D721Med (cell line): ENCODE measurements at regions not wholly inside any gene's neighbourhood (a gene's known extent, or its start where the extent isn't known, plus 50 kb on each side); places are given as distances from the start of the nearest gene placed in this dataset.

Source experiments
- DNase-seq: peaks from one replicate; pipeline ENCODE4 v3.0.0; 2011; ENCODE audit warnings: low spot score; ENCODE audit not compliant: insufficient read length
- FAIRE-seq: peaks from 2 replicates; lab custom pipeline; 2011; peaks lifted over from hg19 to GRCh38; lab: Jason Lieb, UNC
- TF ChIP-seq, protein P1 (sequence below): IDR thresholded peaks from 2 replicates; pipeline ENCODE4 v1.5.1; 2012; ENCODE audit warnings: mild to moderate bottlenecking, control low read depth; ENCODE audit not compliant: insufficient read depth; ENCODE audit errors: missing control alignments

DNA sequence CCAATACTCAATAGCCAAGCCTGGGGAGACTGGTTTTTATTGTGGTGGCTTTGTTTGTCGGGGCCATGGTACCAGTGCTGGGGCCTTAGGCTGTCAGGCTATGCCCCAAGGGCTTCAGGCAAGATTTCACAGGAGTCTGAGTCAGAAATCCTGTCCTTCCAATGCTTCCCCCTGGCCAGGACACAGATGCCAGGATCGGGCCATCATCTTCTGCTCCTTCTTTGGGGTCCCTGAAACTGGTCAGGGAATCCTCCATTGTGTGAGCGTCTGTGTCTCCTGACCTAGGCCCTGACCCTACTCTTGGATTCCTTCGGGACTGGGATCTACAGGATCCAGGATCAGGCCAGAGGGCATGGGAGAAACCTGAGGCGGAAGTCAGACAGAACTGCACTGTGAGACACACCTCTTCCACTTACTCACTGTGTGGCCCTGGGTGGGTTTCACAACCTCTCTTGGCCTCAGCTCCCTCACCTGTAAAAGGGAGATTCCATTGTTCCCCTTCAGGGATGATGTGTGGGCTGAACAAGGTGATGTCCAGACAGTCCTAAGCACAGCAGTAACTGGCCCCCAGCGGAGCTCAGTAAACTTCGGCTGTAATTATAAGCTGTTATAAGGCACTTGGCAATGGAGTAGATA, 292.7 kb downstream of the UACA start:
- DNase-seq (no peak), FAIRE-seq (no peak)
- TF ChIP-seq, protein P1, sequence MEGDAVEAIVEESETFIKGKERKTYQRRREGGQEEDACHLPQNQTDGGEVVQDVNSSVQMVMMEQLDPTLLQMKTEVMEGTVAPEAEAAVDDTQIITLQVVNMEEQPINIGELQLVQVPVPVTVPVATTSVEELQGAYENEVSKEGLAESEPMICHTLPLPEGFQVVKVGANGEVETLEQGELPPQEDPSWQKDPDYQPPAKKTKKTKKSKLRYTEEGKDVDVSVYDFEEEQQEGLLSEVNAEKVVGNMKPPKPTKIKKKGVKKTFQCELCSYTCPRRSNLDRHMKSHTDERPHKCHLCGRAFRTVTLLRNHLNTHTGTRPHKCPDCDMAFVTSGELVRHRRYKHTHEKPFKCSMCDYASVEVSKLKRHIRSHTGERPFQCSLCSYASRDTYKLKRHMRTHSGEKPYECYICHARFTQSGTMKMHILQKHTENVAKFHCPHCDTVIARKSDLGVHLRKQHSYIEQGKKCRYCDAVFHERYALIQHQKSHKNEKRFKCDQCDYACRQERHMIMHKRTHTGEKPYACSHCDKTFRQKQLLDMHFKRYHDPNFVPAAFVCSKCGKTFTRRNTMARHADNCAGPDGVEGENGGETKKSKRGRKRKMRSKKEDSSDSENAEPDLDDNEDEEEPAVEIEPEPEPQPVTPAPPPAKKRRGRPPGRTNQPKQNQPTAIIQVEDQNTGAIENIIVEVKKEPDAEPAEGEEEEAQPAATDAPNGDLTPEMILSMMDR, result no peak

DNA sequence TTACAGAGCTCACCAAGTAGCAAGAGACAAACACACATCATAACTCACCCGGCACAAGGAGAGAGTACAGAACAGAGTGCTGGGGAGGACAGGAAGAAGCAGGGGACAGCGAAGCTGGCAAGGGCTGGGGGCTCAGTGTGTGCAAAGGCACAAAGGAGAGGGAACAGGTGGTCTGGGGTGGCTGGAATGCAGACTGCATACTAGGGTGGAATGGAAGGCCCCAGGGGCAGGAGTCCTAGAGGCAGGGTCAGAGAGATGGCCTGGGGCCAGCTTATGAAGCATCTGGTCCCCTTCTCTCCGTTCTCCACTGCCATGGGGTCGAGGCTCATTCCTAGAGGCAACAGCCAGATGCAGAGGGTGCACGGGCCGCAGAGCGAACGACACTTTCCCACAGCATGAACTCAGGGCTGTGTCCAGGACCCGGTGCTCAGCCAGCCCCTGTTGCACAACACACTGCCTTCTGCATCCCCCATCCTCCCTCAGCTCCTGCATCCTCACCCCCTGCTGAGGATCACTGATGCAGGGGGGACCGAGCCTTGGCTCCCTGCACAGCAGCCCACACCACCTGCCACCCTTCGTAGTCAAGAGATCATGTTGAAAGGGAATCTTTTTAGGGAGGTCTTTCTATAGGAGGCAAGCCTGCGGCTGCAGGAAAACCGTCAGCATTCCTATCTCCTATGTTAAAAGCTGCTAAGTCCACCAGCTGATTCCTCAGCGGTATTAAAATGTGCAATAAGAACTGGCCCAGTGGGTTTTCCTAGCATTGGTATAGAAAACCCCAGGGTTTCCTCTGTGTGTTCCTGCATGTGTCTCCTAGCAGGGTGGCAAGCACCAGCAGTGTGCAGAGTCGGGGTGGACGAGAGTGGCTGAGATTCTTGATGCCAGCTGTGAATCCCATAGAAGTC, 293.5 kb downstream of the UACA start:
- no peak for DNase-seq
- FAIRE-seq, result no peak
- TF ChIP-seq, protein P1, result no peak

DNA sequence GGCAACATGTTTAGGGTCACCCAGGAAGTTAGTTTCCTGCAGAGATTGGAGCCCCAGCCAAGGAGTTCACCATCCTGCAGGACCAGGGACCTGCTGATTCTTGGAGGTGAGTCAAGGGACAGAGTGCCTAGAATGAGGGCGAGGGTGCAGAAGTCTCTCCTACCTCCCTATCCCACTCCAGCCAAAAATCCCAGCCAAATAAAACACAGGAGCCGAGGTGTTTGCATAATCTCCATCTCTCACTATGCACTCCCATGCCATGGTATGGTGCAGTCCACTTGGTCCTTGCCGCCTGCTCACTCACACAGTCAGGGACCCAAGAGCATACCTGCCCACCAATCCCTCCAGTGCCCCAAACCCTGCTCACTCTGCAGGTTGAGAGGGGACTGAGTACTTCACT, 294.2 kb downstream of the UACA start:
- TF ChIP-seq, protein P1, result no peak
- FAIRE-seq (no peak), DNase-seq (no peak)

DNA sequence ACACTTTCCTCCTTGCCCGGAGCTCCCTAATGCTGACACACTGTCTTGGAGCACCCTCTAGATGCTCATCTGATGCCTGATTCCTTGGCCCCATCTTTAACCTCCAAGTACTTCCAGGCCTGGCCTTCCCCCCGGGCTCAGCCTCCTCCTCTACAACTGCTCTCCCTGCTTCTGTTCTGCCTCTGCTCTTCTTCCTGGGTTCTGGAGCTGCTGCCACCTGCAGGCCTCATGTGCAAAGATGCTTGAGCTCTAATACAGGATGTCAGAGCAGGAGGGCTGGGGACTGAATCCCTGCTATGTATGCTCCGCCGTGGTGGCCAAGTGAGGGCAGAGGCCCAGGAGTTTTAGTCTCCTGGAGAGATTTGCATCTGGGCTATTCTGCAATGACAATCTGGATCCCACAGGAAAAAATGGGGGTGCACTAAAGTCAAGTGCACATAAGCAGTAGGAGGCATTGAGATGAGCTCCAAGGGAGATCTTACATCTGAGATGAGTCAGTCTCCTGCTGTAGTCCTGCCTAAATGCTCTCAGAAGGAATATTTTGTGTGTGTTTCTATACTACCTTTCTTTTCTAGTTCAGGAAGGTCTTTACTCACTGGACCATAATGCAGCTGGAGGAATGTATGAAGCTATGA, 296.3 kb downstream of the UACA start:
- FAIRE-seq, result no peak
- TF ChIP-seq, protein P1, result peak; percentile 74
- no peak for DNase-seq

DNA sequence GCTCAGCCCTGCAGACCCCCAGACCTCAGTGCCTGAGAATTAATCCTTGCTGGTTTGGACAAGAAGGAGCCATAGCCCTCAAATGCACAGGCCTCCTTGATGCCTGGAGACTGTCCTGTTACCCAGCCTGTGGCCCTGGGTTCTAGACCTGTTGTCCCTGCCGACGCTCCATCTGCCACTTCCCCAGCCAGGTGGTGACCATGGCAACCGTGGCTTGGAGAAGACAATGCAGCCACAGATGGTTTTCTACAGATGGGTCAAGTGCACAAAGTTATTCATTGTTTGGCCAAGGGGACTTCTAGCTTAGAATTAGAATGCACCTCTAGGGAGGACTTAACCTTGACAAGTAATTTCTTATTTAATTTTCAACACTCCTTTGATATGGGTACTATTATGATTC, 297.1 kb downstream of the UACA start:
- TF ChIP-seq, protein P1, result no peak
- DNase-seq, result no peak
- no peak for FAIRE-seq

DNA sequence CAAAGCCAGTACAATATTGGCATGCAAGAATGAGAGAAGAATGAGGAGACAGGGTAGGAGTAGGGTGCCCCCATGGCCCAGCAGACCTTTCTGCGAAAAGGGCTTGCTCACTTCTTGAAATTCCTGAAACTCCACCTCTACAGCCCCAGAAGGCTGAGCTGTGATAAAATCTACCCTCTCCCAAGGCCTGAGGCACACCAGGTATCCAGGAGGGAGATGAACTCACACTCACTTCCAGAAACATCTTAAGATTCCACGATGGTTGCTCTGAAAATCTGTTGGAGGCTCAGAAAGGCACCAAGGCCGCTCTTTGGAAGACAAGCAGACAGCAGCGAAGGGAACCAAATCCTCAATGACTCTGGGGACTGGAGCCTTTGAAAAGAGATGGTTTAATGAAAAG, 297.5 kb downstream of the UACA start:
- DNase-seq, result no peak
- no peak for FAIRE-seq
- TF ChIP-seq, protein P1, result no peak
